HepG2 (cell line): ENCODE measurements at regions not wholly inside any gene's neighbourhood (a gene's known extent, or its start where the extent isn't known, plus 50 kb on each side); places are given as distances from the start of the nearest gene placed in this dataset.
"Not testable (repeated sequence)": the region's sequence is repeated elsewhere in the genome, so short reads cannot be mapped to it uniquely, and the experiment has no call there.

Experiments used
- CTCF ChIP-seq: sonication (generic); formaldehyde crosslinking; IDR thresholded peaks from 2 replicates; pipeline ENCODE4 v1.5.0; 2020; ENCODE audit warnings: mild to moderate bottlenecking, missing genetic modification reagents, moderate library complexity
- MXD1 ChIP-seq: sonication (generic); formaldehyde crosslinking; IDR thresholded peaks from 2 replicates; pipeline ENCODE4 v1.4.0; 2020; ENCODE audit warnings: mild to moderate bottlenecking, missing genetic modification reagents
- SIN3B ChIP-seq: fragments of 150-350 bp; IDR thresholded peaks from 2 replicates; pipeline ENCODE4 v1.6.1; 2014; ENCODE audit warnings: low read length

GRCh38 chr10:46657437-46657836 lies 78.5 kb downstream of the SYT15 start:
- TF ChIP-seq MXD1 (CRISPR knock-in tag); CTCF (CRISPR knock-in tag); SIN3B: not testable (repeated sequence)
